HL-60 (cell line): ENCODE measurements at regions not wholly inside any gene's neighbourhood (a gene's known extent, or its start where the extent isn't known, plus 50 kb on each side); places are given as distances from the start of the nearest gene placed in this dataset.

Source experiments
- DNase-seq, 2 experiments: peaks; one replicate each; pipeline ENCODE4 v3.0.0-alpha.2; 2010 to 2020; ENCODE audit warnings: low read depth in 1 of 2, low spot score in 1 of 2
- H3K27ac ChIP-seq: fragments of 250-450 bp; sonication (Bioruptor Pico); replicated peaks from 2 replicates; pipeline ENCODE4 v1.5.1; 2020; ENCODE audit warnings: mild to moderate bottlenecking, moderate library complexity
- H3K27me3 ChIP-seq: fragments of 250-450 bp; sonication (Bioruptor Pico); 2 replicates; pipeline ENCODE4 v1.5.1; 2021; ENCODE audit warnings: mild to moderate bottlenecking, moderate library complexity; ENCODE audit not compliant: insufficient read depth, poor library complexity, severe bottlenecking
- H3K4me3 ChIP-seq: replicated peaks from 2 replicates; pipeline ENCODE4 v1.5.1; 2011; ENCODE audit warnings: mild to moderate bottlenecking, control low read depth, low read length; ENCODE audit not compliant: insufficient read depth
- CTCF ChIP-seq: IDR thresholded peaks from one replicate; pipeline ENCODE4 v1.5.1; 2011; ENCODE audit warnings: low read length, control low read depth, inconsistent platforms; ENCODE audit not compliant: insufficient read depth
- GABPA ChIP-seq: IDR thresholded peaks from 2 replicates; pipeline ENCODE4 v1.6.1; 2012; ENCODE audit warnings: low read depth
- POLR2AphosphoS5 ChIP-seq: IDR thresholded peaks from 2 replicates; pipeline ENCODE4 v1.6.1; 2012; ENCODE audit warnings: low read depth
- REST ChIP-seq: IDR thresholded peaks from 2 replicates; pipeline ENCODE4 v1.6.1; 2012; ENCODE audit warnings: low read depth; ENCODE audit not compliant: insufficient replicate concordance
- SPI1 ChIP-seq: IDR thresholded peaks from 2 replicates; pipeline ENCODE4 v1.6.1; 2012; ENCODE audit warnings: low read depth, mild to moderate bottlenecking, borderline replicate concordance

- DNase-seq, result no peak
- H3K27ac ChIP-seq, result no peak overlapping the region
- TF ChIP-seq REST (no peak), SPI1 (no peak), GABPA (no peak), CTCF (no peak), POLR2AphosphoS5 (no peak)
- H3K4me3 ChIP-seq, result no peak overlapping the region
- no peaks in the 10 kb centered on the region for H3K27me3 ChIP-seq
Observed at GRCh38 chr2:51424418-51424817, 392.5 kb upstream of the NRXN1 start.

GRCh38 chr2:51420511-51420910 is 388.6 kb upstream of the NRXN1 start:
- no peak for DNase-seq
- Histone ChIP-seq H3K27me3 (no peaks in the 10 kb centered on the region), H3K27ac (no peak overlapping the region), H3K4me3 (no peak overlapping the region)
- TF ChIP-seq REST, result no peak
- no peak for TF ChIP-seq SPI1
- TF ChIP-seq CTCF, result no peak

GRCh38 chr2:51413726-51414125 is 381.8 kb upstream of the NRXN1 start:
- no peak for DNase-seq
- H3K27me3 ChIP-seq, result no peaks in the 10 kb centered on the region
- no peak overlapping the region for H3K27ac ChIP-seq
- no peak overlapping the region for H3K4me3 ChIP-seq
- TF ChIP-seq GABPA, result no peak
- no peak for TF ChIP-seq SPI1
- no peak for TF ChIP-seq REST
- TF ChIP-seq POLR2AphosphoS5, result no peak
- no peak for TF ChIP-seq CTCF
